ENCODE measurements at regions not wholly inside any gene's neighbourhood (a gene's known extent, or its start where the extent isn't known, plus 50 kb on each side); places are given as distances from the start of the nearest gene placed in this dataset.

- Histone ChIP-seq H3K4me3 (ENCODE audit: low read length, poor library complexity, severe bottlenecking) (no peak overlapping the region), H3K9me2 (replicated peaks; ENCODE audit: low read depth, low read length) (no peaks in the 10 kb centered on the region), H4K20me1 (ENCODE audit: insufficient read depth, low read length, poor library complexity, severe bottlenecking) (no peaks in the 10 kb centered on the region), H3K9ac (ENCODE audit: low read depth, low read length, poor library complexity, severe bottlenecking) (no peak overlapping the region), H3K4me1 (ENCODE audit: insufficient read depth, low read length, poor library complexity, severe bottlenecking) (no peaks in the 10 kb centered on the region), H3K27me3 (ENCODE audit: insufficient read depth, low read length, poor library complexity, severe bottlenecking) (no peaks in the 10 kb centered on the region), H3K4me2 (ENCODE audit: low read depth, low read length, poor library complexity, severe bottlenecking) (no peak overlapping the region), H3K9me3 (ENCODE audit: insufficient read depth, low read depth, low read length) (no peaks in the 10 kb centered on the region), H2AFZ (ENCODE audit: low read length) (no peak overlapping the region), H3F3A (ENCODE audit: low read depth) (no peaks in the 10 kb centered on the region), H3K79me2 (ENCODE audit: insufficient read depth, low read length) (no peaks in the 10 kb centered on the region), H3K36me3 (ENCODE audit: insufficient read depth, low read length) (no peaks in the 10 kb centered on the region)
- no peak for TF ChIP-seq CTCF (conservative IDR thresholded peaks at IDR 0.05; ENCODE audit: low read length)
- no peak for TF ChIP-seq EZH2phosphoT487 (IDR thresholded peaks at IDR 0.05; ENCODE audit: borderline replicate concordance)
These were observed 190.7 kb upstream of the DYNLRB2 start for GRCh38 chr16:80350061-80350460.

- no peak for TF ChIP-seq CTCF (conservative IDR thresholded peaks at IDR 0.05; ENCODE audit: low read length)
- no peak for TF ChIP-seq EZH2phosphoT487 (IDR thresholded peaks at IDR 0.05; ENCODE audit: borderline replicate concordance)
- no peaks in the 10 kb centered on the region for H3F3A ChIP-seq (ENCODE audit: low read depth)
- no peaks in the 10 kb centered on the region for H3K79me2 ChIP-seq (ENCODE audit: insufficient read depth, low read length)
- no peak overlapping the region for H3K4me3 ChIP-seq (ENCODE audit: low read length, poor library complexity, severe bottlenecking)
- no peaks in the 10 kb centered on the region for H3K36me3 ChIP-seq (ENCODE audit: insufficient read depth, low read length)
- no peaks in the 10 kb centered on the region for H3K4me1 ChIP-seq (ENCODE audit: insufficient read depth, low read length, poor library complexity, severe bottlenecking)
- H3K9me2 ChIP-seq (replicated peaks; ENCODE audit: low read depth, low read length) = no peaks in the 10 kb centered on the region
- no peaks in the 10 kb centered on the region for H3K9me3 ChIP-seq (ENCODE audit: insufficient read depth, low read depth, low read length)
- H2AFZ ChIP-seq (ENCODE audit: low read length) = no peak overlapping the region
- no peaks in the 10 kb centered on the region for H4K20me1 ChIP-seq (ENCODE audit: insufficient read depth, low read length, poor library complexity, severe bottlenecking)
- H3K27me3 ChIP-seq (ENCODE audit: insufficient read depth, low read length, poor library complexity, severe bottlenecking) = no peaks in the 10 kb centered on the region
- H3K4me2 ChIP-seq (ENCODE audit: low read depth, low read length, poor library complexity, severe bottlenecking) = no peak overlapping the region
- no peak overlapping the region for H3K9ac ChIP-seq (ENCODE audit: low read depth, low read length, poor library complexity, severe bottlenecking)
These were observed 192.9 kb upstream of the DYNLRB2 start for GRCh38 chr16:80347900-80348299.

GRCh38 chr16:80347002-80347401 lies 193.8 kb upstream of the DYNLRB2 start:
- no peak overlapping the region for H3K9ac ChIP-seq (ENCODE audit: low read depth, low read length, poor library complexity, severe bottlenecking)
- no peaks in the 10 kb centered on the region for H3K9me3 ChIP-seq (ENCODE audit: insufficient read depth, low read depth, low read length)
- H3K27me3 ChIP-seq (ENCODE audit: insufficient read depth, low read length, poor library complexity, severe bottlenecking) = no peaks in the 10 kb centered on the region
- no peaks in the 10 kb centered on the region for H3K79me2 ChIP-seq (ENCODE audit: insufficient read depth, low read length)
- no peak overlapping the region for H2AFZ ChIP-seq (ENCODE audit: low read length)
- H3K36me3 ChIP-seq (ENCODE audit: insufficient read depth, low read length) = no peaks in the 10 kb centered on the region
- H3F3A ChIP-seq (ENCODE audit: low read depth) = no peaks in the 10 kb centered on the region
- no peak overlapping the region for H3K4me2 ChIP-seq (ENCODE audit: low read depth, low read length, poor library complexity, severe bottlenecking)
- H3K4me1 ChIP-seq (ENCODE audit: insufficient read depth, low read length, poor library complexity, severe bottlenecking) = no peaks in the 10 kb centered on the region
- no peak overlapping the region for H3K4me3 ChIP-seq (ENCODE audit: low read length, poor library complexity, severe bottlenecking)
- TF ChIP-seq CTCF (conservative IDR thresholded peaks at IDR 0.05; ENCODE audit: low read length) (no peak), EZH2phosphoT487 (IDR thresholded peaks at IDR 0.05; ENCODE audit: borderline replicate concordance) (no peak)
- H4K20me1 ChIP-seq (ENCODE audit: insufficient read depth, low read length, poor library complexity, severe bottlenecking) = no peaks in the 10 kb centered on the region
- no peaks in the 10 kb centered on the region for H3K9me2 ChIP-seq (replicated peaks; ENCODE audit: low read depth, low read length)
